8988T (cell line): ENCODE measurements at regions not wholly inside any gene's neighbourhood (a gene's known extent, or its start where the extent isn't known, plus 50 kb on each side); places are given as distances from the start of the nearest gene placed in this dataset.
"Not testable (repeated sequence)": the region's sequence is repeated elsewhere in the genome, so short reads cannot be mapped to it uniquely, and the experiment has no call there.

ENCODE experiments used
- DNase-seq: peaks from one replicate; pipeline ENCODE4 v3.0.0; 2011

GRCh38 chr5:71907608-71908145 is 188.6 kb downstream of the CARTPT start:
- no peak for DNase-seq

GRCh38 chr5:71910741-71911140 is 191.7 kb downstream of the CARTPT start:
- no peak for DNase-seq

GRCh38 chr5:71912021-71912420 is 192.9 kb downstream of the CARTPT start:
- no peak for DNase-seq

GRCh38 chr5:71914281-71914680 is 193.0 kb upstream of the MAP1B start:
- no peak for DNase-seq

- DNase-seq, result peak; percentile 15
These were observed 184.6 kb upstream of the MAP1B start for GRCh38 chr5:71922584-71923106.

GRCh38 chr5:71923755-71924154 is 183.5 kb upstream of the MAP1B start:
- no peak for DNase-seq

GRCh38 chr5:71924325-71924724 is 182.9 kb upstream of the MAP1B start:
- DNase-seq, result no peak

GRCh38 chr5:71924980-71925379 is 182.3 kb upstream of the MAP1B start:
- no peak for DNase-seq

- no peak for DNase-seq
These were observed 181.6 kb upstream of the MAP1B start for GRCh38 chr5:71925608-71926091.

GRCh38 chr5:71929003-71929402 is 178.3 kb upstream of the MAP1B start:
- no peak for DNase-seq

- not testable (repeated sequence) for DNase-seq
These were observed 176.7 kb upstream of the MAP1B start for GRCh38 chr5:71930554-71930953.

GRCh38 chr5:71932131-71932654 is 175.1 kb upstream of the MAP1B start:
- no peak for DNase-seq

- no peak for DNase-seq
These were observed 174.5 kb upstream of the MAP1B start for GRCh38 chr5:71932655-71933338.

- no peak for DNase-seq
These were observed 173.0 kb upstream of the MAP1B start for GRCh38 chr5:71934322-71934721.

- DNase-seq, result no peak
These were observed 169.2 kb upstream of the MAP1B start for GRCh38 chr5:71937921-71938698.

- DNase-seq, result no peak
These were observed 168.4 kb upstream of the MAP1B start for GRCh38 chr5:71938895-71939294.

- no peak for DNase-seq
These were observed 167.6 kb upstream of the MAP1B start for GRCh38 chr5:71939452-71940230.

GRCh38 chr5:71943874-71944273 is 163.4 kb upstream of the MAP1B start:
- DNase-seq, result no peak

- DNase-seq, result no peak
These were observed 161.8 kb upstream of the MAP1B start for GRCh38 chr5:71945436-71945835.

GRCh38 chr5:71946343-71947030 is 160.8 kb upstream of the MAP1B start:
- DNase-seq, result no peak

- no peak for DNase-seq
These were observed 159.1 kb upstream of the MAP1B start for GRCh38 chr5:71948206-71948605.

- DNase-seq, result no peak
These were observed 157.5 kb upstream of the MAP1B start for GRCh38 chr5:71949772-71950171.
